T-cell (primary cell): ENCODE measurements at regions not wholly inside any gene's neighbourhood (a gene's known extent, or its start where the extent isn't known, plus 50 kb on each side); places are given as distances from the start of the nearest gene placed in this dataset.
"Not testable (repeated sequence)": the region's sequence is repeated elsewhere in the genome, so short reads cannot be mapped to it uniquely, and the experiment has no call there.

Source experiments
- ATAC-seq, 4 experiments: fragments of 200-7000 bp in 3 of 4; fragments of 150-1000 bp in 1 of 4; cut with Tn5 transposase; replicated peaks in 1 of 4; 1 replicate in 3 of 4; 2 replicates in 1 of 4; pipeline ENCODE4 v1.10.0; 2021; ENCODE audit warnings: moderate library complexity in 3 of 4, mild to moderate bottlenecking in 2 of 4, moderate number of reproducible peaks in 1 of 4
- CTCF ChIA-PET, 2 donors: fragments of 300-600 bp; sonication (Branson Sonifier 250); formaldehyde crosslinking; loops; one replicate each; lab custom pipeline; 2022; ENCODE audit warnings: antibody characterized with exemption in 2 of 2; lab: Charles Lee
- POLR2A ChIA-PET, 2 donors: fragments of 300-600 bp; sonication (Branson Sonifier 250); formaldehyde crosslinking; loops; one replicate each; lab custom pipeline; 2022; ENCODE audit warnings: antibody characterized with exemption in 2 of 2; lab: Charles Lee
- DNase-seq, 35 experiments: peaks; one replicate each; pipeline versions ENCODE4 v3.0.0 to v3.0.0-alpha.2; 2013 to 2023
- H3K27ac ChIP-seq: one replicate; pipeline ENCODE4 v1.5.1; 2013; ENCODE audit warnings: low read length
- H3K27me3 ChIP-seq, 2 experiments: replicated peaks in 1 of 2; 1 replicate in 1 of 2; 2 replicates in 1 of 2; pipeline versions ENCODE4 v1.6.1 to v1.7.0; 2013; ENCODE audit warnings: low read length in 1 of 2, mixed read lengths in 1 of 2; ENCODE audit not compliant: control insufficient read depth in 2 of 2, insufficient read depth in 2 of 2; ENCODE audit errors: extremely low read depth in 1 of 2
- H3K36me3 ChIP-seq, 2 donors: 1 replicate in 1 of 2; 2 replicates in 1 of 2; pipeline versions ENCODE4 v1.6.1 to v1.7.0; 2013; ENCODE audit warnings: low read length in 1 of 2; ENCODE audit not compliant: control insufficient read depth in 2 of 2, insufficient read depth in 1 of 2; ENCODE audit errors: extremely low read depth in 1 of 2
- H3K4me1 ChIP-seq, 2 experiments: 1 replicate in 1 of 2; 2 replicates in 1 of 2; pipeline versions ENCODE4 v1.6.1 to v1.7.0; 2013; ENCODE audit warnings: low read length in 2 of 2, mixed read lengths in 1 of 2; ENCODE audit not compliant: insufficient read depth in 2 of 2, control insufficient read depth in 1 of 2; ENCODE audit errors: extremely low read depth in 1 of 2
- H3K4me3 ChIP-seq, 2 donors: 1 replicate in 1 of 2; 2 replicates in 1 of 2; pipeline versions ENCODE4 v1.5.1 to v1.7.0; 2013; ENCODE audit warnings: mild to moderate bottlenecking in 2 of 2, low read length in 1 of 2, moderate library complexity in 1 of 2; ENCODE audit not compliant: control insufficient read depth in 1 of 2; ENCODE audit errors: extremely low read depth in 1 of 2
- H3K9me3 ChIP-seq: 2 replicates; pipeline ENCODE4 v1.7.0; 2013
- H3K27ac Mint-ChIP-seq, 2 donors: one replicate each; pipeline ENCODE4 v1.8.0; 2020 to 2021; ENCODE audit warnings: mild to moderate bottlenecking in 2 of 2, mixed read lengths in 2 of 2
- H3K27me3 Mint-ChIP-seq, 2 donors: one replicate each; pipeline ENCODE4 v1.8.0; 2021 to 2022; ENCODE audit warnings: mixed read lengths in 2 of 2
- H3K36me3 Mint-ChIP-seq: one replicate; pipeline ENCODE4 v1.8.0; 2021; ENCODE audit warnings: mixed read lengths
- H3K4me1 Mint-ChIP-seq, 3 donors: one replicate each; pipeline ENCODE4 v1.8.0; 2020 to 2022; ENCODE audit warnings: mixed read lengths in 3 of 3, mild to moderate bottlenecking in 1 of 3
- H3K4me3 Mint-ChIP-seq, 3 donors: one replicate each; pipeline ENCODE4 v1.8.0; 2020 to 2022; ENCODE audit warnings: mild to moderate bottlenecking in 3 of 3, mixed read lengths in 3 of 3, moderate library complexity in 3 of 3
- H3K9me3 Mint-ChIP-seq, 3 donors: one replicate each; pipeline ENCODE4 v1.8.0; 2020 to 2022; ENCODE audit warnings: mixed read lengths in 3 of 3
- WGBS: methylation state at CpG from one replicate; pipeline ENCODE4 v1.1.5; 2013; ENCODE audit warnings: missing lambda C conversion rate; ENCODE audit not compliant: insufficient coverage; 5-methylcytosine and 5-hydroxymethylcytosine counted together

GRCh38 chr11:89569387-89569786 lies 78.2 kb upstream of the NOX4 start:
- DNase-seq, H3K4me3 ChIP-seq, H3K9me3 Mint-ChIP-seq, CTCF ChIA-PET, H3K27ac ChIP-seq, H3K36me3 ChIP-seq, H3K4me3 Mint-ChIP-seq, H3K27me3 Mint-ChIP-seq, H3K36me3 Mint-ChIP-seq, POLR2A ChIA-PET, ATAC-seq, H3K27ac Mint-ChIP-seq, H3K4me1 Mint-ChIP-seq, H3K27me3 ChIP-seq, H3K4me1 ChIP-seq, H3K9me3 ChIP-seq: not testable (repeated sequence)
- 80% methylated on average over 3 of the region's 5 CpGs for WGBS

- DNase-seq, H3K4me3 Mint-ChIP-seq, H3K4me1 ChIP-seq, CTCF ChIA-PET, H3K36me3 ChIP-seq, H3K36me3 Mint-ChIP-seq, H3K4me3 ChIP-seq, POLR2A ChIA-PET, H3K9me3 Mint-ChIP-seq, H3K27me3 ChIP-seq, H3K27ac Mint-ChIP-seq, ATAC-seq, H3K27me3 Mint-ChIP-seq, H3K9me3 ChIP-seq, H3K27ac ChIP-seq, H3K4me1 Mint-ChIP-seq: not testable (repeated sequence)
- WGBS: no CpG with 5 or more reads among the region's 2 CpGs
Observed at GRCh38 chr11:89571706-89572105, 80.5 kb upstream of the NOX4 start.

GRCh38 chr11:89575846-89576245 lies 84.7 kb upstream of the NOX4 start:
- H3K27ac Mint-ChIP-seq, H3K4me3 Mint-ChIP-seq, CTCF ChIA-PET, H3K9me3 Mint-ChIP-seq, H3K9me3 ChIP-seq, H3K27me3 Mint-ChIP-seq, H3K4me3 ChIP-seq, H3K36me3 ChIP-seq, DNase-seq, ATAC-seq, H3K27ac ChIP-seq, H3K4me1 ChIP-seq, H3K36me3 Mint-ChIP-seq, H3K27me3 ChIP-seq, POLR2A ChIA-PET, H3K4me1 Mint-ChIP-seq: not testable (repeated sequence)

- CTCF ChIA-PET, H3K27me3 ChIP-seq, ATAC-seq, H3K4me1 Mint-ChIP-seq, H3K4me3 Mint-ChIP-seq, H3K4me1 ChIP-seq, H3K9me3 Mint-ChIP-seq, H3K36me3 ChIP-seq, H3K4me3 ChIP-seq, H3K9me3 ChIP-seq, H3K36me3 Mint-ChIP-seq, H3K27me3 Mint-ChIP-seq, POLR2A ChIA-PET, H3K27ac ChIP-seq, H3K27ac Mint-ChIP-seq, DNase-seq: not testable (repeated sequence)
- no CpG with 5 or more reads among the region's 1 CpG for WGBS
Observed at GRCh38 chr11:89577428-89577827, 86.3 kb upstream of the NOX4 start.

DNA sequence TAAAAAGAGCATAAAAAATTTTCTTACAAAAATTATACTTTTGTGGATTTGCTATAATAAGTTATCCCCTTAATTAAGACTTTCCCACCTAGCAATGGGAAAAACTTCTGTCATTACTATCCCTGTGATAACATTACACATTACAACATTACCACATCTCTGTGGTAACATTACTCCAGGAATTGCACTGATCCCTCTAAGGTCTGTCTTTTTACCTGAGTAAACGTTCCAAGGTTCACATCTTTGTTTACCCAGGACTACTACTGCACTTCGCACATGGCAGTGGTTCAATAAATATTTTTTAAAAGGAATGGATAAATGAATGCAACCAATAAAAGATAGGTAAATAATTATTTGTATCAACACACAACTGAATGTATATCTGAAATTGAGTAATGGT lies 92.4 kb upstream of the NOX4 start:
- no CpG with 5 or more reads among the region's 2 CpGs for WGBS
- H3K4me3 Mint-ChIP-seq: no peak overlapping the region
- Histone ChIP-seq H3K27me3 (no peaks in the 10 kb centered on the region), H3K9me3 (no peaks in the 10 kb centered on the region), H3K4me1 (no peaks in the 10 kb centered on the region), H3K27ac (no peak overlapping the region), H3K36me3 (no peaks in the 10 kb centered on the region), H3K4me3 (no peak overlapping the region)
- no peak overlapping the region for H3K27ac Mint-ChIP-seq
- ChIA-PET CTCF (no interaction called here), POLR2A (no interaction called here)
- no peak for ATAC-seq
- no peaks in the 10 kb centered on the region for H3K27me3 Mint-ChIP-seq
- H3K4me1 Mint-ChIP-seq: no peaks in the 10 kb centered on the region
- no peaks in the 10 kb centered on the region for H3K36me3 Mint-ChIP-seq
- no peaks in the 10 kb centered on the region for H3K9me3 Mint-ChIP-seq
- DNase-seq: no peak

DNA sequence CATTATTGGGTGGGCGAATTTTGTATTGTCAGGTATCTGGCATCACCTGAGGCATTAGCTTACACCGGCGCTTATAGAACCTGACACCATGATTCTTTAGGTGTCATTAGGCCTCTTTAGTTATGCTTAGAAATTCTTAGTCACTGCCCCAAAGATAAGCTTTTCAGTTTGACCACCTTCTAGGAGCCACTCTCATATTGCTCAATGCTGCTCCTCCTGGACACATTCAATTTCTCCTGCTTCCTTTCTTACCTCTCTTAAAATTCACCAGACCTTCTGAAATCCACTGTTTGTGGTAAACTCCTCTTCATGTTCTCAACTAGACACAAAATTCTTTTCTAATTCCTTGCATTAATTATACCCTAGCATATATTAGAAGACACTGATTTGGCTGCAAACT lies 93.9 kb upstream of the NOX4 start:
- H3K27me3 ChIP-seq, H3K4me3 ChIP-seq, POLR2A ChIA-PET, H3K36me3 ChIP-seq, H3K27ac Mint-ChIP-seq, DNase-seq, H3K9me3 ChIP-seq, H3K4me1 ChIP-seq, H3K9me3 Mint-ChIP-seq, H3K27ac ChIP-seq, CTCF ChIA-PET, H3K36me3 Mint-ChIP-seq, H3K4me1 Mint-ChIP-seq, H3K4me3 Mint-ChIP-seq, ATAC-seq, H3K27me3 Mint-ChIP-seq: not testable (repeated sequence)
- WGBS: no CpG with 5 or more reads among the region's 3 CpGs

- H3K4me3 Mint-ChIP-seq, H3K4me3 ChIP-seq, H3K4me1 Mint-ChIP-seq, POLR2A ChIA-PET, H3K4me1 ChIP-seq, H3K9me3 ChIP-seq, H3K27ac Mint-ChIP-seq, CTCF ChIA-PET, ATAC-seq, H3K36me3 ChIP-seq, H3K9me3 Mint-ChIP-seq, DNase-seq, H3K36me3 Mint-ChIP-seq, H3K27me3 Mint-ChIP-seq, H3K27ac ChIP-seq, H3K27me3 ChIP-seq: not testable (repeated sequence)
- 68% methylated on average over 2 of the region's 2 CpGs for WGBS
Observed at GRCh38 chr11:89585471-89585870, 94.3 kb upstream of the NOX4 start.
